ENCODE measurements at regions not wholly inside any gene's neighbourhood (a gene's known extent, or its start where the extent isn't known, plus 50 kb on each side); places are given as distances from the start of the nearest gene placed in this dataset.
A peak's percentile ranks its signal among the peaks of the same experiment; 100 is the strongest.

DNA sequence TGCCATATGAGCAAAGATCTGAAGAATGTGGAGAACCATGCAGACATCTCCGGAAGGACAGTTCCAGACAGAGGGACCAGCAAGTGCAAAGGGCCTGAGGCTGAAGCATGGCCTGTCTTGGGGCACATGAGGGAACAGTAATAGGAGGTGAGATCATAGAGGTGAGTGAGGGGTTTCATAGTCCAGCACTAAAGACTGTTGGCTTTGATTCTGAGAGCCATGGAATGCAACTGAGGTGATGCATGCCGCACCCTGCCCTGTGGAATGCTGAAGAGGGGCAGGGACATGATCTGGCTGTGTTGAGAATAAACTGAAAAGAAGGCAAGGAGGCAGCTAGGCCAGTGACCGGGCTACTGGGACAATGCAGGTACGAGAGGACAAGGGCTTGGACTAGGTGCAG lies 253.1 kb upstream of the KLF14 start:
- DNase-seq (ENCODE audit: low spot score) = no peak
- Mint-ChIP-seq H3K4me3 (no peak overlapping the region), H3K27me3 (ENCODE audit: low read depth) (no peaks in the 10 kb centered on the region), H3K36me3 (no peaks in the 10 kb centered on the region), H3K4me1 (no peaks in the 10 kb centered on the region), H3K27ac (0 out of 2 replicates have a peak overlapping the region, but pooled peaks have one; percentile 14), H3K9me3 (no peaks in the 10 kb centered on the region)
- ChIA-PET POLR2A (interaction anchor here (0.5 kb wide), 1 partner anchor 49 kb away, joined by 10 read pairs; no protein-coding TSS in a partner anchor), CTCF (interaction anchor here (2.2 kb wide), 1 partner anchor 90 kb away, joined by 18 read pairs; no protein-coding TSS in a partner anchor)
- ATAC-seq = peak; percentile 27; the same call in 1 of the 2 replicates
- TF ChIP-seq, protein P1, sequence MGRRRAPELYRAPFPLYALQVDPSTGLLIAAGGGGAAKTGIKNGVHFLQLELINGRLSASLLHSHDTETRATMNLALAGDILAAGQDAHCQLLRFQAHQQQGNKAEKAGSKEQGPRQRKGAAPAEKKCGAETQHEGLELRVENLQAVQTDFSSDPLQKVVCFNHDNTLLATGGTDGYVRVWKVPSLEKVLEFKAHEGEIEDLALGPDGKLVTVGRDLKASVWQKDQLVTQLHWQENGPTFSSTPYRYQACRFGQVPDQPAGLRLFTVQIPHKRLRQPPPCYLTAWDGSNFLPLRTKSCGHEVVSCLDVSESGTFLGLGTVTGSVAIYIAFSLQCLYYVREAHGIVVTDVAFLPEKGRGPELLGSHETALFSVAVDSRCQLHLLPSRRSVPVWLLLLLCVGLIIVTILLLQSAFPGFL (CRISPR knock-in tag; IDR thresholded peaks at IDR 0.05; ENCODE audit: borderline replicate concordance) = no peak
- TF ChIP-seq CREB1 (CRISPR knock-in tag; IDR thresholded peaks at IDR 0.05) = no peak
- TF ChIP-seq ZNF138 (CRISPR knock-in tag; conservative IDR thresholded peaks at IDR 0.05) = no peak
- TF ChIP-seq OVOL2 (CRISPR knock-in tag; IDR thresholded peaks at IDR 0.05; ENCODE audit: borderline replicate concordance) = no peak
- TF ChIP-seq GRHL2 (CRISPR knock-in tag; IDR thresholded peaks at IDR 0.05; ENCODE audit: insufficient replicate concordance, severe bottlenecking) = no peak

DNA sequence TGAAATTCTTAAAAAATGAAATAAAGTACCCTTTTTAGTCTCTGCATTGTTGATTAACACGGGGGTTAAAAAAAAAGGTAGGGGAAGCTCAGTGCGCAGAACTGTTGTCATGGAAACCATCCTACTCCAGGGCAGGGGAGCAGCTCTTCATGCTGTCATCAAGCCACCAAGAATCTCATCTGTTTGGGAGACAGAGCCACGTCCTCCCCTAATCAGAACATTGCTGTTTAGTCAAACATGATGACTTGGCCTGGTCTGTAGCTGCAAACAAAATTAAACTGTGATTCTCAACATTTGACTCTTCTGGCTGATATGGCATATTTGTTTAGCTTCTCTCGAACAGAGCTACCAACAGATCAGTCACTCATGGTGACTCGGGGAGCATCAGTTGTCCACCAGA lies 254.4 kb upstream of the KLF14 start:
- ChIA-PET CTCF (interaction anchor here (0.8 to 2.2 kb wide), 4 partner anchors 8 to 113 kb away, joined by 3 to 18 read pairs (median 4); no protein-coding TSS in a partner anchor), POLR2A (interaction anchor here (0.7 kb wide), 1 partner anchor 595 kb away, joined by 3 read pairs; no protein-coding TSS in a partner anchor)
- Mint-ChIP-seq H3K27ac (no peak overlapping the region; the same call in 1 of the 2 replicates), H3K4me1 (no peaks in the 10 kb centered on the region), H3K9me3 (no peaks in the 10 kb centered on the region), H3K36me3 (no peaks in the 10 kb centered on the region), H3K4me3 (no peak overlapping the region), H3K27me3 (ENCODE audit: low read depth) (no peaks in the 10 kb centered on the region)
- DNase-seq (ENCODE audit: low spot score) = no peak
- no peak for ATAC-seq
- TF ChIP-seq IRF2 (CRISPR knock-in tag; IDR thresholded peaks at IDR 0.05; ENCODE audit: borderline replicate concordance, low read depth) (no peak), ZNF317 (CRISPR knock-in tag; IDR thresholded peaks at IDR 0.05; ENCODE audit: borderline replicate concordance, low read depth) (no peak), GABPB1 (CRISPR knock-in tag; IDR thresholded peaks at IDR 0.05) (no peak), EMX1 (CRISPR knock-in tag; IDR thresholded peaks at IDR 0.05) (no peak), SP1 (CRISPR knock-in tag; conservative IDR thresholded peaks at IDR 0.05) (no peak), ZNF138 (CRISPR knock-in tag; conservative IDR thresholded peaks at IDR 0.05) (no peak), RELA (CRISPR knock-in tag; IDR thresholded peaks at IDR 0.05; ENCODE audit: borderline replicate concordance) (no peak), KAT7 (CRISPR knock-in tag; IDR thresholded peaks at IDR 0.05; ENCODE audit: borderline replicate concordance) (no peak), GRHL2 (CRISPR knock-in tag; IDR thresholded peaks at IDR 0.05; ENCODE audit: insufficient replicate concordance, severe bottlenecking) (no peak), SMAD3 (CRISPR knock-in tag; IDR thresholded peaks at IDR 0.05; ENCODE audit: borderline replicate concordance) (no peak)
- TF ChIP-seq, protein P2, sequence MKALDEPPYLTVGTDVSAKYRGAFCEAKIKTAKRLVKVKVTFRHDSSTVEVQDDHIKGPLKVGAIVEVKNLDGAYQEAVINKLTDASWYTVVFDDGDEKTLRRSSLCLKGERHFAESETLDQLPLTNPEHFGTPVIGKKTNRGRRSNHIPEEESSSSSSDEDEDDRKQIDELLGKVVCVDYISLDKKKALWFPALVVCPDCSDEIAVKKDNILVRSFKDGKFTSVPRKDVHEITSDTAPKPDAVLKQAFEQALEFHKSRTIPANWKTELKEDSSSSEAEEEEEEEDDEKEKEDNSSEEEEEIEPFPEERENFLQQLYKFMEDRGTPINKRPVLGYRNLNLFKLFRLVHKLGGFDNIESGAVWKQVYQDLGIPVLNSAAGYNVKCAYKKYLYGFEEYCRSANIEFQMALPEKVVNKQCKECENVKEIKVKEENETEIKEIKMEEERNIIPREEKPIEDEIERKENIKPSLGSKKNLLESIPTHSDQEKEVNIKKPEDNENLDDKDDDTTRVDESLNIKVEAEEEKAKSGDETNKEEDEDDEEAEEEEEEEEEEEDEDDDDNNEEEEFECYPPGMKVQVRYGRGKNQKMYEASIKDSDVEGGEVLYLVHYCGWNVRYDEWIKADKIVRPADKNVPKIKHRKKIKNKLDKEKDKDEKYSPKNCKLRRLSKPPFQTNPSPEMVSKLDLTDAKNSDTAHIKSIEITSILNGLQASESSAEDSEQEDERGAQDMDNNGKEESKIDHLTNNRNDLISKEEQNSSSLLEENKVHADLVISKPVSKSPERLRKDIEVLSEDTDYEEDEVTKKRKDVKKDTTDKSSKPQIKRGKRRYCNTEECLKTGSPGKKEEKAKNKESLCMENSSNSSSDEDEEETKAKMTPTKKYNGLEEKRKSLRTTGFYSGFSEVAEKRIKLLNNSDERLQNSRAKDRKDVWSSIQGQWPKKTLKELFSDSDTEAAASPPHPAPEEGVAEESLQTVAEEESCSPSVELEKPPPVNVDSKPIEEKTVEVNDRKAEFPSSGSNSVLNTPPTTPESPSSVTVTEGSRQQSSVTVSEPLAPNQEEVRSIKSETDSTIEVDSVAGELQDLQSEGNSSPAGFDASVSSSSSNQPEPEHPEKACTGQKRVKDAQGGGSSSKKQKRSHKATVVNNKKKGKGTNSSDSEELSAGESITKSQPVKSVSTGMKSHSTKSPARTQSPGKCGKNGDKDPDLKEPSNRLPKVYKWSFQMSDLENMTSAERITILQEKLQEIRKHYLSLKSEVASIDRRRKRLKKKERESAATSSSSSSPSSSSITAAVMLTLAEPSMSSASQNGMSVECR (CRISPR knock-in tag; IDR thresholded peaks at IDR 0.05; ENCODE audit: borderline replicate concordance) = no peak
- TF ChIP-seq, protein P3, sequence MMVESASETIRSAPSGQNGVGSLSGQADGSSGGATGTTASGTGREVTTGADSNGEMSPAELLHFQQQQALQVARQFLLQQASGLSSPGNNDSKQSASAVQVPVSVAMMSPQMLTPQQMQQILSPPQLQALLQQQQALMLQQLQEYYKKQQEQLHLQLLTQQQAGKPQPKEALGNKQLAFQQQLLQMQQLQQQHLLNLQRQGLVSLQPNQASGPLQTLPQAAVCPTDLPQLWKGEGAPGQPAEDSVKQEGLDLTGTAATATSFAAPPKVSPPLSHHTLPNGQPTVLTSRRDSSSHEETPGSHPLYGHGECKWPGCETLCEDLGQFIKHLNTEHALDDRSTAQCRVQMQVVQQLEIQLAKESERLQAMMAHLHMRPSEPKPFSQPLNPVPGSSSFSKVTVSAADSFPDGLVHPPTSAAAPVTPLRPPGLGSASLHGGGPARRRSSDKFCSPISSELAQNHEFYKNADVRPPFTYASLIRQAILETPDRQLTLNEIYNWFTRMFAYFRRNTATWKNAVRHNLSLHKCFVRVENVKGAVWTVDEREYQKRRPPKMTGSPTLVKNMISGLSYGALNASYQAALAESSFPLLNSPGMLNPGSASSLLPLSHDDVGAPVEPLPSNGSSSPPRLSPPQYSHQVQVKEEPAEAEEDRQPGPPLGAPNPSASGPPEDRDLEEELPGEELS (CRISPR knock-in tag; IDR thresholded peaks at IDR 0.05) = no peak
- TF ChIP-seq, protein P4, sequence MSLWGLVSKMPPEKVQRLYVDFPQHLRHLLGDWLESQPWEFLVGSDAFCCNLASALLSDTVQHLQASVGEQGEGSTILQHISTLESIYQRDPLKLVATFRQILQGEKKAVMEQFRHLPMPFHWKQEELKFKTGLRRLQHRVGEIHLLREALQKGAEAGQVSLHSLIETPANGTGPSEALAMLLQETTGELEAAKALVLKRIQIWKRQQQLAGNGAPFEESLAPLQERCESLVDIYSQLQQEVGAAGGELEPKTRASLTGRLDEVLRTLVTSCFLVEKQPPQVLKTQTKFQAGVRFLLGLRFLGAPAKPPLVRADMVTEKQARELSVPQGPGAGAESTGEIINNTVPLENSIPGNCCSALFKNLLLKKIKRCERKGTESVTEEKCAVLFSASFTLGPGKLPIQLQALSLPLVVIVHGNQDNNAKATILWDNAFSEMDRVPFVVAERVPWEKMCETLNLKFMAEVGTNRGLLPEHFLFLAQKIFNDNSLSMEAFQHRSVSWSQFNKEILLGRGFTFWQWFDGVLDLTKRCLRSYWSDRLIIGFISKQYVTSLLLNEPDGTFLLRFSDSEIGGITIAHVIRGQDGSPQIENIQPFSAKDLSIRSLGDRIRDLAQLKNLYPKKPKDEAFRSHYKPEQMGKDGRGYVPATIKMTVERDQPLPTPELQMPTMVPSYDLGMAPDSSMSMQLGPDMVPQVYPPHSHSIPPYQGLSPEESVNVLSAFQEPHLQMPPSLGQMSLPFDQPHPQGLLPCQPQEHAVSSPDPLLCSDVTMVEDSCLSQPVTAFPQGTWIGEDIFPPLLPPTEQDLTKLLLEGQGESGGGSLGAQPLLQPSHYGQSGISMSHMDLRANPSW (CRISPR knock-in tag; conservative IDR thresholded peaks at IDR 0.05; ENCODE audit: low read depth) = no peak
- TF ChIP-seq, protein P5, sequence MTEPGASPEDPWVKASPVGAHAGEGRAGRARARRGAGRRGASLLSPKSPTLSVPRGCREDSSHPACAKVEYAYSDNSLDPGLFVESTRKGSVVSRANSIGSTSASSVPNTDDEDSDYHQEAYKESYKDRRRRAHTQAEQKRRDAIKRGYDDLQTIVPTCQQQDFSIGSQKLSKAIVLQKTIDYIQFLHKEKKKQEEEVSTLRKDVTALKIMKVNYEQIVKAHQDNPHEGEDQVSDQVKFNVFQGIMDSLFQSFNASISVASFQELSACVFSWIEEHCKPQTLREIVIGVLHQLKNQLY (CRISPR knock-in tag; IDR thresholded peaks at IDR 0.05) = no peak
- TF ChIP-seq, protein P6, sequence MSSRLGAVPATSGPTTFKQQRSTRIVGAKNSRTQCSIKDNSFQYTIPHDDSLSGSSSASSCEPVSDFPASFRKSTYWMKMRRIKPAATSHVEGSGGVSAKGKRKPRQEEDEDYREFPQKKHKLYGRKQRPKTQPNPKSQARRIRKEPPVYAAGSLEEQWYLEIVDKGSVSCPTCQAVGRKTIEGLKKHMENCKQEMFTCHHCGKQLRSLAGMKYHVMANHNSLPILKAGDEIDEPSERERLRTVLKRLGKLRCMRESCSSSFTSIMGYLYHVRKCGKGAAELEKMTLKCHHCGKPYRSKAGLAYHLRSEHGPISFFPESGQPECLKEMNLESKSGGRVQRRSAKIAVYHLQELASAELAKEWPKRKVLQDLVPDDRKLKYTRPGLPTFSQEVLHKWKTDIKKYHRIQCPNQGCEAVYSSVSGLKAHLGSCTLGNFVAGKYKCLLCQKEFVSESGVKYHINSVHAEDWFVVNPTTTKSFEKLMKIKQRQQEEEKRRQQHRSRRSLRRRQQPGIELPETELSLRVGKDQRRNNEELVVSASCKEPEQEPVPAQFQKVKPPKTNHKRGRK (CRISPR knock-in tag; IDR thresholded peaks at IDR 0.05; ENCODE audit: borderline replicate concordance) = no peak

All from WTC11 (cell line).